GM23338 (cell line): ENCODE measurements at regions not wholly inside any gene's neighbourhood (a gene's known extent, or its start where the extent isn't known, plus 50 kb on each side); places are given as distances from the start of the nearest gene placed in this dataset.

Experiments
- ATAC-seq: fragments of 200-7000 bp; cut with Tn5 transposase; 3 replicates; pipeline ENCODE4 v1.9.1; 2020
- DNase-seq: peaks from one replicate; pipeline ENCODE4 v3.0.0-alpha.2; 2015; ENCODE audit warnings: low spot score
- H2AFZ ChIP-seq: fragments of 200-600 bp; sonication (generic); 2 replicates; pipeline ENCODE4 v1.8.0; 2016; ENCODE audit warnings: antibody characterized with exemption, mild to moderate bottlenecking, moderate library complexity
- H3F3A ChIP-seq: fragments of 200-600 bp; sonication (generic); replicated peaks from 2 replicates; pipeline ENCODE4 v1.8.0; 2017; ENCODE audit warnings: antibody characterized with exemption, mixed run types, low read depth
- H3K27ac ChIP-seq: fragments of 200-600 bp; sonication (generic); 2 replicates; pipeline ENCODE4 v1.6.1; 2016; ENCODE audit warnings: low read depth
- H3K27me3 ChIP-seq: fragments of 200-600 bp; sonication (generic); 2 replicates; pipeline ENCODE4 v1.8.0; 2016; ENCODE audit warnings: mild to moderate bottlenecking, mixed run types, moderate library complexity; ENCODE audit not compliant: insufficient read depth
- H3K36me3 ChIP-seq: fragments of 200-600 bp; sonication (generic); 2 replicates; pipeline ENCODE4 v1.8.0; 2016; ENCODE audit warnings: mild to moderate bottlenecking; ENCODE audit not compliant: insufficient read depth
- H3K4me1 ChIP-seq: fragments of 200-600 bp; sonication (generic); 2 replicates; pipeline ENCODE4 v1.8.0; 2016; ENCODE audit warnings: mild to moderate bottlenecking, moderate library complexity; ENCODE audit not compliant: insufficient read depth
- H3K4me2 ChIP-seq: fragments of 200-600 bp; sonication (generic); 2 replicates; pipeline ENCODE4 v1.7.1; 2017; ENCODE audit warnings: mixed run types
- H3K4me3 ChIP-seq: fragments of 200-600 bp; sonication (generic); 2 replicates; pipeline ENCODE4 v1.6.1; 2016; ENCODE audit warnings: mixed run types
- H3K79me2 ChIP-seq: fragments of 200-600 bp; sonication (generic); replicated peaks from 2 replicates; pipeline ENCODE4 v1.8.0; 2017; ENCODE audit warnings: mild to moderate bottlenecking; ENCODE audit not compliant: insufficient read depth
- H3K9me2 ChIP-seq: fragments of 200-600 bp; sonication (generic); 2 replicates; pipeline ENCODE4 v1.8.0; 2017; ENCODE audit not compliant: insufficient read depth
- H4K20me1 ChIP-seq: fragments of 200-600 bp; sonication (generic); replicated peaks from 2 replicates; pipeline ENCODE4 v1.8.0; 2017; ENCODE audit warnings: mild to moderate bottlenecking; ENCODE audit not compliant: insufficient read depth
- H3K27ac Mint-ChIP-seq: 2 replicates; pipeline ENCODE4 v1.8.0; 2020; ENCODE audit warnings: inconsistent platforms, mild to moderate bottlenecking, moderate library complexity, mixed read lengths
- H3K27me3 Mint-ChIP-seq: 3 replicates; pipeline ENCODE4 v1.8.0; 2022; ENCODE audit warnings: low read depth, mild to moderate bottlenecking, moderate library complexity, mixed read lengths, inconsistent platforms; ENCODE audit not compliant: insufficient read depth, poor library complexity
- H3K36me3 Mint-ChIP-seq: 3 replicates; pipeline ENCODE4 v1.8.0; 2021; ENCODE audit warnings: low read depth, mild to moderate bottlenecking, inconsistent platforms, moderate library complexity, mixed read lengths
- H3K4me1 Mint-ChIP-seq: 3 replicates; pipeline ENCODE4 v1.8.0; 2020; ENCODE audit warnings: mild to moderate bottlenecking, inconsistent platforms, mixed read lengths
- H3K4me3 Mint-ChIP-seq: 3 replicates; pipeline ENCODE4 v1.8.0; 2021; ENCODE audit warnings: moderate library complexity, mild to moderate bottlenecking, inconsistent platforms, mixed read lengths
- H3K9me3 Mint-ChIP-seq: 3 replicates; pipeline ENCODE4 v1.8.0; 2020; ENCODE audit warnings: moderate library complexity, mild to moderate bottlenecking, inconsistent platforms, mixed read lengths
- CREB1 ChIP-seq: fragments of 250-450 bp; sonication (Bioruptor Pico); IDR thresholded peaks from 2 replicates; pipeline ENCODE4 v1.5.0; 2020; ENCODE audit warnings: low read depth, mild to moderate bottlenecking, moderate library complexity
- EZH2 ChIP-seq: fragments of 200-600 bp; sonication (generic); IDR thresholded peaks from one replicate; pipeline ENCODE4 v1.8.0; 2017; ENCODE audit warnings: antibody characterized with exemption, mild to moderate bottlenecking, low read depth; ENCODE audit not compliant: unreplicated experiment
- POLR2AphosphoS5 ChIP-seq: IDR thresholded peaks from 2 replicates; pipeline ENCODE4 v1.6.1; 2016; ENCODE audit warnings: antibody characterized with exemption, low read depth
- STAT1 ChIP-seq: IDR thresholded peaks from one replicate; pipeline ENCODE4 v1.6.1; 2016; ENCODE audit warnings: antibody characterized with exemption; ENCODE audit not compliant: unreplicated experiment
- ZNF114 ChIP-seq: fragments of 250-450 bp; sonication (Bioruptor Pico); IDR thresholded peaks from 2 replicates; pipeline ENCODE4 v1.5.0; 2020; ENCODE audit warnings: mild to moderate bottlenecking, moderate library complexity
- ZNF331 ChIP-seq: fragments of 250-450 bp; sonication (Bioruptor Pico); IDR thresholded peaks from 2 replicates; pipeline ENCODE4 v1.5.0; 2020; ENCODE audit warnings: low read depth, mild to moderate bottlenecking, moderate library complexity
- ZNF462 ChIP-seq: fragments of 250-450 bp; sonication (Bioruptor Pico); IDR thresholded peaks from 2 replicates; pipeline ENCODE4 v1.5.0; 2020; ENCODE audit warnings: mild to moderate bottlenecking, moderate library complexity

GRCh38 chr2:122471753-122472152, 716.3 kb downstream of the TSN start:
- H3K4me1 ChIP-seq = peaks cover 4% of the 10 kb centered on the region; the same call in 1 of the 2 replicates
- no peaks in the 10 kb centered on the region for H3K79me2 ChIP-seq
- Mint-ChIP-seq H3K27me3 (no peaks in the 10 kb centered on the region), H3K27ac (no peak overlapping the region), H3K36me3 (no peaks in the 10 kb centered on the region), H3K4me3 (no peak overlapping the region), H3K4me1 (no peaks in the 10 kb centered on the region), H3K9me3 (no peaks in the 10 kb centered on the region)
- H3K36me3 ChIP-seq = no peaks in the 10 kb centered on the region
- no peak overlapping the region for H3K4me3 ChIP-seq
- H4K20me1 ChIP-seq = no peaks in the 10 kb centered on the region
- H3F3A ChIP-seq = no peaks in the 10 kb centered on the region
- TF ChIP-seq ZNF114 (no peak), ZNF462 (no peak), EZH2 (no peak), ZNF331 (CRISPR knock-in tag) (no peak), CREB1 (CRISPR knock-in tag) (no peak), POLR2AphosphoS5 (no peak), STAT1 (no peak)
- H2AFZ ChIP-seq = no peak overlapping the region; the same call in 1 of the 2 replicates
- H3K9me2 ChIP-seq = 0 out of 2 replicates have a peak, but pooled peaks cover 8% of the 10 kb centered on the region
- H3K4me2 ChIP-seq = no peak overlapping the region
- H3K27ac ChIP-seq = no peak overlapping the region
- H3K27me3 ChIP-seq = no peaks in the 10 kb centered on the region
- no peak for DNase-seq
- ATAC-seq = no peak

GRCh38 chr2:122478117-122478516, 722.7 kb downstream of the TSN start:
- no peak overlapping the region for H2AFZ ChIP-seq
- peaks cover 5% of the 10 kb centered on the region; the same call in 2 of the 3 replicates for H3K4me1 Mint-ChIP-seq
- H3K27ac Mint-ChIP-seq = no peak overlapping the region
- H3K36me3 Mint-ChIP-seq = no peaks in the 10 kb centered on the region; the same call in 2 of the 3 replicates
- ATAC-seq = no peak
- peaks cover 22% of the 10 kb centered on the region; the same call in 1 of the 2 replicates for H3K9me2 ChIP-seq
- no peaks in the 10 kb centered on the region for H3K79me2 ChIP-seq
- no peaks in the 10 kb centered on the region for H3K27me3 ChIP-seq
- H3K27me3 Mint-ChIP-seq = peaks cover 3% of the 10 kb centered on the region
- H3K9me3 Mint-ChIP-seq = 0 out of 3 replicates have a peak, but pooled peaks cover 7% of the 10 kb centered on the region
- DNase-seq = no peak
- no peak overlapping the region for H3K27ac ChIP-seq
- no peaks in the 10 kb centered on the region for H3F3A ChIP-seq
- H3K4me2 ChIP-seq = no peak overlapping the region
- no peaks in the 10 kb centered on the region for H4K20me1 ChIP-seq
- H3K4me1 ChIP-seq = no peaks in the 10 kb centered on the region; the same call in 1 of the 2 replicates
- H3K36me3 ChIP-seq = no peaks in the 10 kb centered on the region; the same call in 1 of the 2 replicates
- H3K4me3 ChIP-seq = no peak overlapping the region
- no peak overlapping the region for H3K4me3 Mint-ChIP-seq
- TF ChIP-seq STAT1 = no peak
